HG03457 (cell line): ENCODE measurements at regions not wholly inside any gene's neighbourhood (a gene's known extent, or its start where the extent isn't known, plus 50 kb on each side); places are given as distances from the start of the nearest gene placed in this dataset.

Experiments
- ATAC-seq: cut with Tn5 transposase; IDR thresholded peaks from one replicate; pipeline ENCODE4 v1.9.1; 2021; ENCODE audit warnings: moderate number of reproducible peaks; ENCODE audit not compliant: unreplicated experiment

GRCh38 chr1:221638595-221638994 lies 103.3 kb downstream of the DUSP10 start:
- ATAC-seq, result no peak

- ATAC-seq, result no peak
Measured at GRCh38 chr1:221641811-221642210, 100.1 kb downstream of the DUSP10 start.

DNA sequence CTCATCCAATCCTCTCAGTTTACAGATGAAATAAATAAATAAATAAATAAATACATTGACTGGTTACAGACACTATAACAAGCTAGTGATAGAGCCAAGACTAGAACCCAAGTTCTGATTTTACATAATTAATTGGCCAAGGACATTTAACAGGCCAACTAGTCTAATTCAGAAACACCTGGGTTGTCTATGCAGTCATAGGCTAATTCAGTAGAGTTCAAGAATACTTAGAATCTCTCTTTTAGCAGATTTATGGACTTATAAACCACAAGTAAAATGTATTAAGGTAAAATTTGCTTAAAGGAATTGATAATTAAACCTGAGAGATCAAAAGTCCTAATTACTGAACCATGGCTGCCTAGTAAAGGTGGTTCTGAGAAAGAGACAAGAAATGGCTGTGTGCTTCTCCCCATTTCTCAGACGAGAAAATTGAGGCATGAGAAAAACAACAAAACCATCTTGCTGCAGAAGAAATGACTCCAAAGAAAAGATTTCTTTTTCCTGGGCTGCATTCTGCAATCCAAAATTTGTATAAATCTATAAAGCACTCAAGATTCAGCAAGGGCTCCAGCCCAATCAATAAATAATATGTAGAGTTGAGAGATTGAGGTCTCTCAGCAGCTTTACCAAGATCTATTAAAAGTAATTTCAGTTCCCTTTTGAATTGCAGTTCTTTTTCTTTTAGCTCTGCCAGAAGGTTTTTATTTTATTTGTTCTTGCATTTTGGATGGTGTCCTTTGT lies 98.3 kb downstream of the DUSP10 start:
- ATAC-seq, result no peak

DNA sequence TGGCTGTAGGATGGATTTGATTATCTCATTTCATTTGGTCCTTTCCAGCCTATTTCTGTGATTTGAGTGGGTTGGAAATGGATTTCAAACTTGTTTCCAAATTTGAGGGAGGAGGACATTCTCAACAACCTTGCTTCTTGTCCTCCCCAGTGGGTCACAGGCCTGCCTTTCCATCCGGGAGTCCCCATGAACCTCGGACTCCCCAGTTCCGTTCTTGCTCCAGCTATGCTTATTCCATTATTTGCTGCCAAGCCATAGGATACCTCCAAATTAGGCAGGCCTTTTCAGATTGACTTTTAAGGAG lies 97.8 kb downstream of the DUSP10 start:
- ATAC-seq, result no peak

DNA sequence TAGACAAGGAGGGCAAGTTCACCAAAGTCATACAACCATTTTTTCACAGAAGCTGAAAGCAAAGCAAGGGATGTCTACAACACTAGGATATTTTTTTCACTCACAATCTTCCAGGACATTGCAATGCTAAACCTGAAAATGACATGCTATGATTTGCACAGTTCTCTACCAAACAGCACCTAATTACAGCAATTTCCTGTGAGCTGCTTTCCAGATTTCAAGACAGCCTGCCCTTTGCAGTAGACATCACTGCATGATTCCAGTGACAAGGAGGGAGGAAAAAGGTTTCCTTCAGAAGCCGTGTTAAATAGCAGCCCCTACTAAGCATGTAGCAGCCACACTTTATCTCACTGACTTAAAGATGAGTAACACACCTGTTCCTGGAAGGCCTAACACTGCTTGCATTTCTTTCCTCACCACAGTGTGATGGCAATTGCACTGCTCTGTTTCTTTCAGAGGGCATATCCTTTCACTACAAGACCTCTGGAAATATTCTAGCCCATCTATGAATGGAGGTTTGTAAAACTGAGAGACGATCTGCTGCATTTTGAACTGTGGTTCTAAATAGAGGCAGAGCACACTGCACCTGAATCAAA lies 97.1 kb downstream of the DUSP10 start:
- ATAC-seq, result no peak

DNA sequence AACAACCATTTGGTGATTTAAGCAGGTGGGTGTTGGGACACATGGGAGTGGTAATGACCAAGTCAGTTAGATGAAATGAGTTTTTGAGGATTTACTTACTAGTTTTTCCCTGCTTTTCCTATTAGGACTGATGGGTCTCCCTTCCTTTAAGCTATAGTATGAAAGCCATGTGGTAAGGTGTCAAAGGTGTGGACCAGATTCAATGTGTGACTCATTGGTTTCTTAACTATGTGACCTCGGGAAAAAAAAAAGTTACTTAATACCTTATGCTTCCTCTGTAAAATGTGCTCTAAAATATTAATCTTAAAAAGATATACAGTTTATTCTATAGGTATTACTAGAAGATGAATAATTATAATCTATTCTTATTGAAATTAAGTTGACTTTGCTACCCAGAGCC lies 93.7 kb downstream of the DUSP10 start:
- no peak for ATAC-seq
